Gastroesophageal sphincter (tissue), 3 donors: ENCODE measurements at regions not wholly inside any gene's neighbourhood (a gene's known extent, or its start where the extent isn't known, plus 50 kb on each side); places are given as distances from the start of the nearest gene placed in this dataset.

ENCODE experiments used
- POLR2A ChIP-seq, 2 donors: fragments of 450-650 bp; IDR thresholded peaks; one replicate each; pipeline ENCODE4 v1.6.1; 2017; ENCODE audit warnings: antibody characterized with exemption in 2 of 2, mild to moderate bottlenecking in 2 of 2, moderate library complexity in 1 of 2
- TF ChIP-seq, protein P1 (sequence below), 4 experiments: fragments of 200-600 bp in 2 of 4; fragments of 450-650 bp in 2 of 4; sonication (generic) in 1 of 4; IDR thresholded peaks; one replicate each; pipeline ENCODE4 v1.5.1; 2017 to 2019; ENCODE audit warnings: antibody characterized with exemption in 4 of 4, mild to moderate bottlenecking in 2 of 4, moderate library complexity in 2 of 4

DNA sequence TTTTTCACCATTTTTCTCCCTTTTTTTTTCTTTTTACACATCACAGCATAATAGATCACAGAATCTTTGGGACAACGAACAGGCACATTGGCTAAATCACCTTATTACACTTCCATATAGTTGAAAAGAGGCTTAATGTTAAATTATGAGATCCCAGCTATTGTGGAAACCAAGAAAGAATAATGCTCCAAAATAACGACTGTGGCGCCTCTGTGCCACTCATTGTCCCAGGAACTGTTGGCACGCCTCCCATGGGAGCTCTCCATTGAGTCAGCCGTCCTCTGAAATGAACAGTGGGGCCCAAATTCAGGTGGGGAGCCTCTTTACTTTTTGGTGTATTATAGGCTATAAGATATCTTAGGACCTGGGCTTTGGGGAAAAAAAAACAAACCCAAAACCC, 82.2 kb upstream of the NFIB start:
- no peak for TF ChIP-seq POLR2A (IDR thresholded peaks at IDR 0.05)
- TF ChIP-seq, protein P1, sequence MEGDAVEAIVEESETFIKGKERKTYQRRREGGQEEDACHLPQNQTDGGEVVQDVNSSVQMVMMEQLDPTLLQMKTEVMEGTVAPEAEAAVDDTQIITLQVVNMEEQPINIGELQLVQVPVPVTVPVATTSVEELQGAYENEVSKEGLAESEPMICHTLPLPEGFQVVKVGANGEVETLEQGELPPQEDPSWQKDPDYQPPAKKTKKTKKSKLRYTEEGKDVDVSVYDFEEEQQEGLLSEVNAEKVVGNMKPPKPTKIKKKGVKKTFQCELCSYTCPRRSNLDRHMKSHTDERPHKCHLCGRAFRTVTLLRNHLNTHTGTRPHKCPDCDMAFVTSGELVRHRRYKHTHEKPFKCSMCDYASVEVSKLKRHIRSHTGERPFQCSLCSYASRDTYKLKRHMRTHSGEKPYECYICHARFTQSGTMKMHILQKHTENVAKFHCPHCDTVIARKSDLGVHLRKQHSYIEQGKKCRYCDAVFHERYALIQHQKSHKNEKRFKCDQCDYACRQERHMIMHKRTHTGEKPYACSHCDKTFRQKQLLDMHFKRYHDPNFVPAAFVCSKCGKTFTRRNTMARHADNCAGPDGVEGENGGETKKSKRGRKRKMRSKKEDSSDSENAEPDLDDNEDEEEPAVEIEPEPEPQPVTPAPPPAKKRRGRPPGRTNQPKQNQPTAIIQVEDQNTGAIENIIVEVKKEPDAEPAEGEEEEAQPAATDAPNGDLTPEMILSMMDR (IDR thresholded peaks at IDR 0.05) = no peak
